NCI-H2107 treated with DMSO at 0.1 percent for 48 hours (cell line): ENCODE measurements at regions not wholly inside any gene's neighbourhood (a gene's known extent, or its start where the extent isn't known, plus 50 kb on each side); places are given as distances from the start of the nearest gene placed in this dataset.
"Not testable (repeated sequence)": the region's sequence is repeated elsewhere in the genome, so short reads cannot be mapped to it uniquely, and the experiment has no call there.

ENCODE experiments used
- DNase-seq: peaks from one replicate; lab custom pipeline; 2025; ENCODE audit not compliant: unreplicated experiment; lab: John Stamatoyannopoulos, UW

DNA sequence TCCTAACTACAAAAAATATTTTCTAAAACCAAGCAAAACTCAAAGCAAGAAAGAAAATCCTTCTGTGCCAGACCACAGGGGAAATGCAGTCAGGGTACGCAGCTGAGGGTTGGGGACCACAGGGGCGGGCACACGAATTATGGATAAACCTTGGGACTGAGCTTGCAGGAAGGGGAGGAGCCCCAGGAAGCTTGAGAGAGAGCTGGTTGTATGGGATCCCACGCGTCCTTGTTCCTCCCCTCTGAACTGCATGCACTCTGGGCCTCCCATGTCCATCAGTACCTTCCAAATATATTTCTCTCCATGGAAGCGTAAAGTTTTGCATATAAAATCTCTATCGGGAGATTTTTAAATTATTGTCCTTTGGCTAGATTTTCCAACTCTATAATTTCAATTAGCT lies 673.4 kb downstream of the TBC1D22A start:
- no peak for DNase-seq

- no peak for DNase-seq
Observed at GRCh38 chr22:47435204-47435487, 672.7 kb downstream of the TBC1D22A start.

DNA sequence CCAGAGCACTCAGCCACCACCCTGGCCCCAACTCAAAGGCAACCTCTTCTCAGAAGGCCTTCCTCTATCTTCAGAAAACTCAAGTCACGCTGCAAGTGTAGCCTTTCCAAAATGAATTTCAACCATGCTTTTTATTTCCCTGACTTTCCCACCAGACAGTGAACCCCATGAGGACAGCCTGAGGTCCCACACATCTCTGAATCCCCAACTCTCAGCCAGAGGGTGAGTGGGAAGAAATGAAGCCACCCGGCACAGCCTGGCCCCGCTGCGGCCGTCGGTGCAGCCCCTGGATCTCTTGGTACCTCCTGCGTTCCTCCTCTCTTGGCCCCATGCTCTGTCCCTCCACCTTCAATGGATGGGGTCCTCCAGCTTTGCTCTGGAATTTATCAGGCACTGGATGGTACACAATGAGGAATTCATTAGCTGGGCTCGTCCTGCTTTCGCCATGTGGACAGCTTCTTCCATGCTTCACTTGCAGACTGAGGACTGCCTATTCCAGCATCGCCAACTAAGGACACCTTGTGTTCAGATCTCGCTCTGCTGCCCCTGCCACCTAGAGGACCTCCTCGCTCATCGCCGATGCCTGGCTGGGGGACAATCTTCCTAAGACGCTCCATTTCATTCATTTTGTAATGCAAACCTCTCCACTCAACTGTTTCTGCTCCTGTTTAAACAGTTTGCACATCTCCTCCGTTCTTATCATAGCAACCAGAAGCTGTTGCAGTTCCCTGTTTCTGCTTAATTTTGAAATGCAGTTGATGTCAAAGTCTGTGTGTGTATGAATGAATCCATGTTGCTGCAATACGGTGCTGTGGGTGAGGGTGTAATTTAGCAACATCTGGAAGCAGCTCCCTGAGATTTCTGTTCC lies 672.1 kb downstream of the TBC1D22A start:
- DNase-seq = no peak

GRCh38 chr22:47433627-47434026 lies 671.2 kb downstream of the TBC1D22A start:
- DNase-seq = no peak

- no peak for DNase-seq
Observed at GRCh38 chr22:47432683-47433082, 670.2 kb downstream of the TBC1D22A start.

GRCh38 chr22:47423861-47424820 lies 661.7 kb downstream of the TBC1D22A start:
- DNase-seq = no peak

DNA sequence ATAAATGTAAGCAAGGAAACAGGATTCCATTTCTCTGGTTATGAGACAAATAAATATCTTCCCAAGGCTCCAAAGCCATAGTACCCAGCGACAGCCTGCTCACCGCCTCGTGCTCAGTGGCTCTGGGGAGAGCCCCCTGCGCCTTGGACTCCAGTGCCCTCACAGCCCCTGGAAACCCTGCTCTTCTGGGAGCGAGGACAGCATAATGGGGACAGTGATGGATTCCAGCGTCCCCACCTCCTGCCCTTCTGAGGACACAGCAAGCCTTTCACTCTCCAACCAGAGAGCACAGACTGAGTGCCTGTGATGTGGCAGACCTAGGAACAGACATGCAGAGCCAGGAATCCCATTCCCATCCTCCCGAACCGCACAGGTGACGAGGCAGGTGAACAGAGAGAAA lies 660.8 kb downstream of the TBC1D22A start:
- DNase-seq = no peak

GRCh38 chr22:47422736-47423135 lies 660.3 kb downstream of the TBC1D22A start:
- no peak for DNase-seq

- DNase-seq = no peak
Observed at GRCh38 chr22:47421846-47422245, 659.4 kb downstream of the TBC1D22A start.

DNA sequence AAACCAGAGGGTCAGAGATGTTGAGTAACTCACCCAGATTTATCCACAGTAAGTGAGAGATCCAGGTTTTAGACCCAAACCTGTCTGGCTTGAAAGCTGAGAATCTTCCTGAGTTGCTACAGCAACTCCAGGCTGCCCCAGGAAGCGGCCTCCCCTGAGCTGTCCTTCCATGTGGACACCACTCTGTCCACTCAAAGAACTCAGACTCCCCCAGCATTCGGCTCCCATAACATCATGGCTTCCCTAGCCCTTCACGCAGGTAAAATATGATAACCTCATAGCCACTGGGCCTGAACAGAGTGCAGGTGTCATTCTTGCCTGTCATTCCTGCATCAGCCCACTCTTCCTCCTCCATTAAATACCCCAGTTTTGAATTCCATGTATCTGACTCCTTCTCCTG lies 657.8 kb downstream of the TBC1D22A start:
- DNase-seq = no peak

- DNase-seq = no peak
Observed at GRCh38 chr22:47419239-47419638, 656.8 kb downstream of the TBC1D22A start.

DNA sequence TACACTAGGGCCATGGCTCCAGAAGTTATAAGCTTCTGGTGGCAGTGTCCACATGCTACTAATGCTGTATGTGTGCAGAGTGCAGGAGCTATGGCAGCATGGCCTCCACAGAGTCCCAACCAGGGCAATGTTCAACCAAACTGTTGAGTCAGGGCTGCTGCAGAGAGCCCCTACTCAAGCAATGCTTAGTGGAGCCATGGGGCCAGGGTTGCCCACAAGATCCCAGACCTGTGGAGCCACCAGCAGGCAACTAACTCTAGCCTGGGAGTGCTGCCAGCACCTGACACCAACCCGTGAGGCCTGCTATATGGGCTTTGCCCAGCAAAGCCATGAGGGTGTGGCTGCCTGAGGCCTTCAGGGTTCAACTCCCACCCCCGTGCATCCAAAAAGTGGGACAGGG lies 655.2 kb downstream of the TBC1D22A start:
- DNase-seq = no peak

GRCh38 chr22:47411006-47411405 lies 648.6 kb downstream of the TBC1D22A start:
- DNase-seq = no peak

DNA sequence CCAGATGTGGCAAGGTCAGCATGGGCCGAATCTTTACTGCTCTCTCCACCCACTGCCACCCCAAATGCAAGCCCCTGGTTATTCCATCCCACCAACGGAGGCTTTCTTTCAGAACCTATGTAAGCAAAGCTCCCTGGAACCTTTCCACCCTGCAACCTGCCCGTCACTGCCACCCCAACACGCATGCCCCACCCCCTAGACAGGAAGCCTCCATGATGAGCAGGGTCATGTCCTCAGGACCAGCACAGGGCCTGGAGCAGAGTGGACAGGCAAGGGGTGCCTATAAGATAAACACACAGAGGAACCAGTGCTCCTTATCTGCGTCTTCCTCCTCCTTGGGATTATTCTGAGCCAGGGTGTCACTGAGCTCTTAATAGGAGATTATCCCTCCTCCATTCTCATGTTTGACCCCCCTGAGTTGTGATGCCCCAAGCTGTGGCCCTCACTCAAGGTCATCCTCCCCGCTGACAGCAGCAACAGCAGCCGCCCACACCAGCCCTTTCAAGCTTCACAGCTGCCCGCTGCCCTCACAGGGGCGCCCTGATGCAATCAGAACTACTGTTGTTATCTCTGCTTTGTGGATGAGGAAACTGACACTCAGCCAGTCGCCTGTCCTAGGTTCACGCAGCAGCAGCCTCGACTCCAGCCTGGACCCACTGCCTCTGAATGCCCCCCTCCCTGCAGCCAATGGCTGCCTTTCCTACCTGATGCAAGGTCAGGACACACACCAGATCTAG lies 647.3 kb downstream of the TBC1D22A start:
- DNase-seq = no peak

DNA sequence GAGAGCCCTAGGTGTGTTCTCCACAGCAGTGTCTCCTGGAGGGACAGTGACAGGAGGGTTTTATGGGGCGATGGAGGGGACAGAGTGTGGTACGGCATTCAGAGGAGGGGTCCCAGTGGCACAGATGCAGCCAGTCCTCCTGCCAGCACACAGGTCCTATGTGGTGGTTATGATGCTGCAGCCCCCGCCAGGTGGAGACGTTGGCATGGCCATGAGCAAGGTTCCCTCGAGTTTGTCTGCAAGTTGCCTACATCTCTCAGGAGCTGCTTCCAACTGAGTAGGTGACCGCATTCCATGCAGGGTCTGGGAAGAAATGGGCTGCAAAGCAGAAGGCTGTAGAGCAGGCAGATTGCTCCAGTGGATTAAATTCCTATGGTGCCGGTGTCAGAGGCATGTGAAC lies 646.0 kb downstream of the TBC1D22A start:
- DNase-seq = no peak

GRCh38 chr22:47407461-47408025 lies 645.1 kb downstream of the TBC1D22A start:
- DNase-seq = no peak

DNA sequence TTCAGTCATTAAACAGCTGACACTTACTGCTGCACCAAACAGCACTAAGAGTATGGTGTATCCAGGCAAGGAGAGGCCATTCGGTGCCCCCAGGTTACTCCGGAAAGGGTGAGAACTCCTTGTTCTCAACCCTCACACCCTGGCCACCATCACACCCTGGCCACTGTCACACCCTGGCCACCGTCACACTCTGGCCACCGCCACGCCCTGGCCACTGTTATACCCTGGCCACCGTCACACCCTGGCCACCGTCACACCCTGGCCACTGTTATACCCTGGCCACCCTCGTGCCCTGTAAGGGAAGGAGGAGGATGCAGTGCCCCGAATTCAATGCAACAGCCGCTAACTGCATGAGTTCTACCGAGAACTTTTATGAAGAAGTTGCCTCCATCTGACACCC lies 644.4 kb downstream of the TBC1D22A start:
- no peak for DNase-seq

GRCh38 chr22:47406180-47406834 lies 643.9 kb downstream of the TBC1D22A start:
- DNase-seq = no peak

GRCh38 chr22:47405222-47405621 lies 642.8 kb downstream of the TBC1D22A start:
- not testable (repeated sequence) for DNase-seq

GRCh38 chr22:47402876-47403525 lies 640.6 kb downstream of the TBC1D22A start:
- no peak for DNase-seq
